VCaP (cell line): ENCODE measurements at regions not wholly inside any gene's neighbourhood (a gene's known extent, or its start where the extent isn't known, plus 50 kb on each side); places are given as distances from the start of the nearest gene placed in this dataset.

Experiments
- H3K27ac ChIP-seq: fragments of 450-650 bp; 2 replicates; pipeline ENCODE4 v1.5.1; 2017
- CTCF ChIP-seq: fragments of 450-650 bp; conservative IDR thresholded peaks from 2 replicates; pipeline ENCODE4 v1.5.1; 2017; ENCODE audit warnings: mild to moderate bottlenecking, moderate library complexity

- no peak for TF ChIP-seq CTCF
- no peak overlapping the region for H3K27ac ChIP-seq
Measured at GRCh38 chr5:3355126-3355525, 240.5 kb upstream of the IRX1 start.

DNA sequence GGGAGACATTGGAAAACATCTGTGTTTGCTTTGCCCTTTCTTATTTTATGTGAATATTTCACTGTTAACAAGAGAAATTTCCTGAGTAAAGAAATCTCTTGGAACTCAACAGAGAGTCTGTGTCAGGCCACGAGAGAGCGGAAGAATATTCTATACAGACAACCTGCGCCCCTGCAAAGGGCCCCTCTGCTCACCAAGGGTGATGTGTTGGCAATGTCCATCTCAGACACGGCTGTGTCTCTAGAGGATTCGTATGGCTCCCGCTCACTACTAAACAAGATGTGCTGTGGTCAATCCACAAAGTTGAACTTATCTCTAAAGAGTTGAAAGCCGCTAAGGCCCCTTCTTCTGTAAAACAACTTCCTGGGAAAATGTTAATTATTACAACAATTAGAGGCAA, 241.0 kb upstream of the IRX1 start:
- TF ChIP-seq CTCF, result no peak
- no peak overlapping the region for H3K27ac ChIP-seq

GRCh38 chr5:3353561-3353960, 242.1 kb upstream of the IRX1 start:
- TF ChIP-seq CTCF, result no peak
- no peak overlapping the region for H3K27ac ChIP-seq

GRCh38 chr5:3352711-3353110, 242.9 kb upstream of the IRX1 start:
- no peak for TF ChIP-seq CTCF
- no peak overlapping the region for H3K27ac ChIP-seq

DNA sequence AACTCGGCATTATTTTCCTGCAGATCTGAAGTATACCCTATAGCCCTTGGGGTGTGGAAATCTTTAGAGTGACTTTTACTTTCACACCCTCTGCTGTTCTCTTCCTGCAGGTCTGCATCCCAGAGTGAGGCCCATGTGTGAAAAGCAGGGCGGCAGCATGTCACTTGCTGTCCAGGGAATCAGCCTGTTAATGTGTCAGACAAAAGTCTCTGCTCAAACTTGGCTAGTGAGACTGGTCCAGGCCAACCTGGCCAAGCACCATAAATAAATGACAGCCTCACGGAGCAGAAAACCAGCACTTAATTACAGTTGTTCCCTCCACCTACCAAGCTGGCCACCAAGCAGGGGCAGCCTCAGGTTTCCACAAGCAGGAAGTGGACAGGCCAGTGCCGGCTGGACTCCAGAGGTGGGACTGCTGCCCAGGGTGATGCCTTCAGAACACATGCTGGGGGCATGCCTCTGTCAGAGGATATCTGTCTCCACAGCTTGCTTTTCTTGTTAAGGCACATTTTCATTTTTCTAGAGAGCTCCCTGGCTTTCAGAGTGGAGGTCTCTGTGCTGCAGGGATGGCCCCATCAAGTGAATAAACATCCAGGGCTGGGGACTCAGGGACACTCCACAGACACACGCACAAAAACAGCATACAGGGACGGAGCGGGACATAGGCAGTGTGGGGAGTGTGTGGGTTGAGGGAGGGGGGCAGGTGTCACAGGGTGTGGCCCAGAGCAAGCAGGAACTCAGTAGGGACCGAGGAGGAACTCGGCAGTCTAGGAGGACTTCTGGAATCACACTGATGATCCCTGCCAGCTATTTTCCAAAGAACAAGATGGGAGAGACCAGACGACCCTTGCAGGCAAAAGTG, 243.8 kb upstream of the IRX1 start:
- H3K27ac ChIP-seq, result no peak overlapping the region
- TF ChIP-seq CTCF, result no peak

- no peak for TF ChIP-seq CTCF
- no peak overlapping the region for H3K27ac ChIP-seq
Measured at GRCh38 chr5:3350781-3351180, 244.9 kb upstream of the IRX1 start.

DNA sequence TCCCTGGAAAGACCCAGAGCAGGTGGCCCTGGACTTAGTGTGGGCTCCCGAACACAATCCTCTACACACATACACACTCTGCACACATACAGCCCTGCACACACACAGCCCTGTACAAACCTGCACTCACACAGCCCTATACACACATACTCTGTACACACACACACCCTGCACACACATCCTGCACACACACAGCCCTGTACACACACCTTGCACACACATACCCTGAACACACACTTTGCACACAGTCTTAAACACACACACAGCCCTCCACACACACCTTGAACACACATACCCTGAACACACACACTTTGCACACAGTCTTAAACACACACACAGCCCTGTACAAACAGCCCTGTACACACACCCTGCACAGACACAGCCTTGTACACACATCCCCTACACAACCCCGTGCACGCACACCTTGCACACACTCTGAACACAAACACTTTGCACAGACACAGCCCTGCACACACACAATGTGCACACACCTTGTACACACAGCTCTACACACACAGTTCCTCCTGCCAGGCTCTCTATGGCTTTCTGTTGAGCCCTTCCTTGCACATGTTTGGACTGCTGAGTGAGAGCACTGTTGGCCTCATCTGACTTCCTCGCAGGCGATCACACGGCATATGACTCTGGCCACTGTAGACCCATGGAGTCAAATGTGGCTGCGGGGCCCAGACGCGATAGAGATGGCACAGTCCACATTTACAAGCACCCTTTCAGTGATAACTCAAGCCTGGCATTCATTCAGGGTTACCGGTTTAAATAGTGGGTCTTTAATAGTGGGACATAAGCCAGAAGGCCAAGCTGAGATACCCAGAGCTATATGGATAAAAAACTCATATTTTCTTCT, 245.7 kb upstream of the IRX1 start:
- no peak overlapping the region for H3K27ac ChIP-seq
- no peak for TF ChIP-seq CTCF
